ENCODE measurements at regions not wholly inside any gene's neighbourhood (a gene's known extent, or its start where the extent isn't known, plus 50 kb on each side); places are given as distances from the start of the nearest gene placed in this dataset.

DNA sequence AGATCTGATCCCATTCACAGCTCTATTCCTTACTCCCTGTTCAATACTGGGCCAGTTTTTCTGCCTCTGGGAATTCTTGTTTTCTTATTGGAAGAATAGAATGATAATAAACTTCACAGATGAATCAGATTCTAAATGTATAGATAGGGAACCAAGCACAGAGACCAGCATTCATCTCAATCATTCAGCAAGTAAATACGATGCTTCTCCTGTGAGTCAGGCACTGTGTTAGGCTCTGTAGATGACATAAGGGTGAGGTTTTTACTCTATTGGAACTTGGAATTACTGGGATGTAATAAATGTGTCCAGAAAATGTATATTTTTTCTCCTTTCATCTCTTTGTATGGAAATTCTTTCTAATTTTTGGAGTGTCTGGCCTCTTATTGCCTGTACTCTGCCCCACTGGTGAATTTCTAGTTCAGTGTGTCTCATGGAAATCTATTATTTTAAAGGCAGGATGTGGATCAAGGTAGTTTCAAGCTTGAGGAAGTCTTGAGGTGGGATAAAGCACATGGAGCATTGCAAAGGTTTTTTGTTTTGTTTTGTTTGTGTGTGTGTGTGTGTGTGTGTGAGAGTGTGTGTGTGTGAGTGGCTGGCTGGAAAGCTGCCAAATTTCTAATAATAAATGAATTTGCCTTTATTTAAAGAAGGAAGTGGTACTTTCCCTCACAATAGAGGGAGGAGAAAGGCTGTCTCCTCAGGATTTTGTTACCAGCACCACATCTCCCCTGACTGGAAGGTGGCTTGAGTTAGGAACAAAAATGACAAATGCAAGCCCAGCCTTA is 117.9 kb upstream of the HS3ST1 start:
- no peak for DNase-seq

DNA sequence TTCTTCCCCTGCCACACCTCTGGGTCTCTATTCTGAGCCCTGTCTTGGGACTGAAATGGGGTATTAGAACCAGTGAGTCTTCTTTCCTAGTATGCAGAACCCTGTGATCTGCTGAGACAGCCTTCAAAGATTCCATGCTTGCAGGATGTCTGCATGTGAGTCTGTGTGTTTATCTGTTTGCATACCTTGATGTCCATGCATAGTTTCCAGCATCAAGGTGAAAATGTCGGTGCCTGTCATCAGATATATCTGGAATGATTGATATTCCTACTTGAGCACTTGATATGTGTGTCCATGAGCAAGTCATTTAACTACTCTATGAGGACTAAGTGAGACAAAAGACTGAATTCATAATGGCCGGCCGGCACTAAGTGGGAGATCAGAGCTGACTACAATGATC is 117.0 kb upstream of the HS3ST1 start:
- DNase-seq: no peak

DNA sequence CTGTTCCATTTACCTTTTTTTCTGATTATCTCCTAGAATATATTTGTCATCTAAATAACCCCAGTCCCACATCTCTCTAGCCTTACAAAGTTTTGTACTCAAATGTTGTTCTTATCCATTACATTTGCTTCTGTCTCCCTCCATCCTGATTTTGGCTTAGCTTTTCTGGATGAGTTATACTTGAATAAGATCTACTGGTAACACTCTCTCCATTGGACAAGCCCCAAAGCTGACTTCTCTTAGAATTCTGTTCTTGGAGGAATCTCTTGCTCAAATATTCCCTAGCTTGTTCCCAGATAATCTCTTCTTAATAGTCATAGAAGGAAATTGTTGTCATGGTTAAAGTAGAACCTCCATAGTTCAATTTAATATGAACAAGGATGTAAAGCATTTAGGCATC is 115.5 kb upstream of the HS3ST1 start:
- no peak for DNase-seq

DNA sequence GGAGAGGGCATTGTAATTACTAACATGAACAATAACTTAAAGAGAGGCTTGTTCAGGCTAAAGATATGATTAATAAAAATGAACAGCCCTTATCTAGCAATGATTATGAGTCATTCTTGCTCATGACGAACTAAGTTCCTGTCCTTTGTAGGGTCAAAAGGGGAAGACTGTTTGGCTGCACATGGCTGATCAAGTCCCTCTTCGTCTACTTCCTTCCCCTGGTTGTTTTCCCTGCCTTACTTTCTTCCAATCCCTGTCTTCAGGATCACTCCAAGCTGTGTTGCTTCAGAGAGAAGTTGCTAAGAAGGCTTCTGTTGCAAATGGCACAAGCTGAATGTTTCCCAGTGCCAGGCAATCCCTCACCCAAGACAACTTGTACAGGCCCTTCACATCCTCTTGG is 115.0 kb upstream of the HS3ST1 start:
- no peak for DNase-seq

DNA sequence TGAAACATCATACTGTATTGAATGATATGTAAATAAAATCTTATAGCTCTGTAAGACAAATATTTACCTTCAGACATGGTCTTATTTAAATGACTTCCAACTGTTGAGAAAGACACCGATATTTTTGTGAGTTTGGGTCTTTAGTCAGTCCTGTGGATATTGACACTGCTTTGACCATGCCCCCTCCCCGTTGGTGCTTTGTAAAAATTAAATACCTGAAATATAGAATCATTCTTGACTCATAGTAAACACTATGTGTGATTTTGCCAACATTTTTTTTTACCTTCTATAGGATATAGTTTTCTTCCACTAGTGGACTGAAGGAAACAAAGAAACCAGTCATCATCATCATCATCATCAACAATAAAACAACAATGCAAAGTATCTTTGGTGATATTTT is 114.3 kb upstream of the HS3ST1 start:
- DNase-seq: no peak

DNA sequence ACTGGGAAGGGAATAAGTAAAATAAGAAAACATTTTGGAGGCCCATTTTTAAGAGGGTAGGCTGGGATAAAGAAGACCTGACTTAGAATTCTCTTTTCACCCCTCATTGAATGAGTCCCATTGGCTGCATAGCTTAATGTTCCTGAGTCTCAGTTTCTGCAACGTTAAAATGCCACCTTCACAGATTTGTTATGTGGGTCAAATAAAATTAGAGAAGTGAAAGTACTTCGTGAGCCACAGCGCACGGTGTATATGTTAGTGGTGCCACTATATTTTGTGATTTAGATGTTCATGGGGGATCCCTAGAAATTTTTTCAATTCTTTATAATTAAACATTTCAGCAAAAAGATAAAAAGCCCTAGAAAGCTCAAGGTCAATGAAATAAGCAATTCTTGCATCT is 109.2 kb upstream of the HS3ST1 start:
- DNase-seq: no peak

DNA sequence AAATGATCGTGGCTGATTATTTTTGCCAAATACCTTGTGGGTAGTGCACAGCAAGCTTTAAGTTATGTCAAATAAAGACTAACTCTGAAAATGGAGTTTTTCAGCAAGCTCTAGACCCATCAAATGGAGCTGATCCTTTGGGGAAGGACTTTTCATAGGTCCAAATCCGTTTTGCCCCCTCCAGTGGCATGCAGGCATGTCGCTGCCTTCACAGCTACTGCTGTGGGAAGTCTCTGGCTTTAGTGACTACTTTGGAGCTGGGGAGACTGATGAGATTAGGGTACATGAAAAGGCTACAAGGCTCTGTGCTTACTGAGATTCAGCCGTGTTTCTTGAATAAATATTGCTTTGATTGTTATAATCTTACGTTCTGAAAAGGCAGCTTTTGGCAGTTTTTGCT is 106.6 kb upstream of the HS3ST1 start:
- DNase-seq: no peak

DNA sequence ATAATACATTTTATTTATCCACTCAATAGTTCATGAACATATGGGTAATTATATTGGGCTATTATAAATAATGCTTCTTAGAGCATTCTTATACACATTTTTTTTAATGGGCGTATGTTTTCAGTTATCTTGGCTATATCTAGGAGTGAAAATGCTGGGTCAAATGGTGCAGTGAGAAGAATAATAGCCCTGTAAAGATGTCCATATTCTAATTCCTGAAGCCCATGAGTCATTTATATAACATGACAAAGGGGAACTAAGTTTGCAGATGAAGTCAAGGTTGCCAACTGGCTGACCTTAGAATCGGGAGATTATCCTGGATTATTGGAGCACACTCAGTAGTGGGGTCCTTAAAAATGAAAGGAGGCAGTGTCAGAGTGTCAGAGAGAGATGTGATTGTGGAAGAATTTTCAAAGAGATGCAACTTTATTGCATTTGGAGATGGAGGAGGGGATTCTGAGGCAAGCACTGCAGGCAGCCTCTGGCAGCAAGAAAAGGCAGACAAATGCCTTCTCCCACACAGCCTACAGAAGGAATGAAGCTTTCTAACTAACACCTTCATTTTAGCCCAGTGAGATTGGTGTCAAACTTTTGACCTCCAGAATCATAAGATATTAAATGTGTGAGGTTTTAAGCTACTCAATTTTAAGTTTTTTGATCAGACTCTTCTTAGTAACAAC is 106.1 kb upstream of the HS3ST1 start:
- DNase-seq: no peak

DNA sequence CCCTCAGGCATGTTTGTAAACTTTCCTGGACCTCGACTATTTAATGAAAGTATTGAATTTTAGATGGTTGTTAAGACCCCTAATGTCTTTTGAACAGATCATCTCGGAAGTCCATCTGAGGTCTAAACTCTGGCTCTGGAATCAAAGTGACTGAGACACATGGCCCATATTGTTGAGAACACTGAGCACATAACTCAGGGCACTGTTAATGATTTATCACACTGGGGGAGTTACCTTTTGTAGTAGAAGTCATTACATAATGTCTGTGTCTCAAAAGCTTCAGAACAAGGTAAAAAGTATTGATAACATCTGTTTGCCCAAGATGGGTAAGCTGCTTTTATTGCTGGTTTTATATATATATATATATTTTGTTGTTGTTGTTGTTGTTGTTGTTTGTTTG is 103.4 kb upstream of the HS3ST1 start:
- no peak for DNase-seq

DNA sequence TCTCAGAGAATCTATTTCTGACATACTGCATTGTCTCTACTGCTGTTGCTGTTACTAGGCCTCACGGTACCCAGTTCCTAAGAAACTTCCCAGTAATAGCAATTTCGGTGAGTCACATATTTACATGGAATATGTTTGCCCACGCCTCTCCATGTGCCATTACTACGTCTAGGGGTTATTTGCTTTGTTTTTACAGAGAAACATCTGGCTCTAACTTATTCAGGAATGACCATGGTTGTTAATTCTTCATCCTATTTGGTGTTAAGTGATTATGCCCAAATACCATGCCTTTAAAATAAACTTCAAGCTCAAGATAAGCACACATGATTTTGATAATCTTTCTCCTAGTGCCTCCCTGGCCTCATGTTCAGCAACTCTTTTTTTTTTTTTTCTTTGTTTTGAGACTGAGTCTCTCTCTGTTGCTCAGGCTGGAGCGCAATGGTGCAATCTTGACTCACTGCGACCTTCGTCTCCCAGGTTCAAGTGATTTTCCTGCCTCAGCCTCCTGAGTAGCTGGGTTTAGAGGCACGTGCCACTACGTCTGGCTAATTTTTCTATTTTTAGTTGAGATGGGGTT is 101.0 kb upstream of the HS3ST1 start:
- DNase-seq: no peak

DNA sequence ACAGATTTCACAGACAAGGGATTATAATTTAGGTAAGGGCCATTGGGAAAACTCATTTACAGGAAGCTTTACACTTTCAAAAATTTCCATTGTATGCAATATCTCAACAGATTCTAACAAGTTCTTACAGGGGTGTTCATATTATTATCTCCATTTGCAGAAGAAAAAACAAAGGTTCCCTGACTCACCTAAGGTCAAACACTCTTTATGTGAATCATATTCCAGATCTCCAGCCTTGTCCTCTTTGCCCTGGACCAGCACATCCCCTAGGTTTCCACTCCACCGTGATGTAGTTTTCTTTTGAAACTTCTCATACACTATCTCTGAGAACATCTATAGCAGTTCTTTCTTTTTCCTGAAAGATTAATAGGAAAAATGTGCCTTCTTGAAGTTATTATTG is 96.4 kb upstream of the HS3ST1 start:
- DNase-seq: no peak

DNA sequence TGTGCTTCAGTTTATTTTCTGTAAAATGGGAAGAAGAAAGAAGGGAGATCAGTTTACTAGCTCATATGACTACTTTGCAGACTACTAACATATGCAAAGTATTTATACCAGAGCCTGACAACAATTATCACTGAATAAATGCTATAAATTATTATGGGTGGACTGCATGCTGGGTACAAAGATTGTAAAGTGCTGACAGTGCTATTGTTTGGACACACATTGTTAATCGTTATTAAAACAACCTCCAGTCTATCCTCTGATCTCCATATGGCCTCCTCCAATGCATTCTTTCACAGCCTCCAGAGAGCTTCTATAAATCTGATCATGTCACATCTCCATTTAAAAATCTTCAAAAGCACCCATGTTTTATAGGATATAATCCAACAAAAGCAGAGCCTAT is 90.1 kb upstream of the HS3ST1 start:
- no peak for DNase-seq

DNA sequence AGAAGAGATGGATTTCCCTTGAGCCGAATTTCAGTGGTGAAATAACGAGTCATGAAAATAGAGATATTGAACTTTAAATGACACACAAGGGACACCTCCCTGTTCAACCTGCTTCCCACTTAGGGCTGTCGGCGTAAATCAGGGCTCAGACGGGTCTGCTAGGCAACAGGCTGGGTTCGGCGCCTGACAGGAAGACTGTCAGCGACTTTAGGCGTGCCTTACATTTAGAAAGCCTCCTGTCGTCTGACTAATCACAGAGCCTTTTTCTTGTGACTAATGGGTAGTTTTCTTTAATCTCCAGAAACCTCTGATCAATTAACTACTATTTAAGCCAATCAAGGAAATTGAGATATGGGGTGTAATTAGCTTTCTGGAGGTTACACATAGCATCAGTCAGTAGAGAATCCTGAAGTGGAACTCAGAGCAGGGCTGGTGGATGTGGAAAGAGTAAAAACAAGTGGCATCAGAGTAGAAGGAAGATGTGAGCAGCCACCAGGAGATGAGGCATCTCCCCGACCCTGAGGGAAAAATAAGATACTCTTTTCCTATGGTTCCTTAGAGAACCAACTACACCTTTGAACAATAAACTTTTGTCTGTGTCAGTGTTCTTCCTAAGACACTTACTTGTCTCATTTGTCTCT is 86.2 kb upstream of the HS3ST1 start:
- DNase-seq: no peak

DNA sequence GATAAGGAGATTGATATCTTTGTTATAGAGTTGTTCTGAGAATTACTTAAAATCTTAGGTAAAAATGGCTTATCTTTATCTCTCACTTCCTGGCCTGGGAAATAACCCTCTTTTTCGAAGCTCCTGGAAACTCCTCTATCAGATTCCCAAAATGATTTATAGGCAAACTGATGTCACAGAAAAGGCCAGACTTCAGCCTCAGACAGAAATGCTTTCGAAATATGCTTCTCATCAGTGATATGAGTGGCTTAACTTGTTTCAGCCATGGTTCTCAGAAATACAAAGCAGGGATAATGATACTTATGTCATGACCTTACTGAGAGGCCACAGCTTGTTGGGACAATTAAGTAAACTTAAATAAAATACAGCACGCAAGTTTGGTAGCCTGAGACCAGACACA is 85.3 kb upstream of the HS3ST1 start:
- DNase-seq: no peak

DNA sequence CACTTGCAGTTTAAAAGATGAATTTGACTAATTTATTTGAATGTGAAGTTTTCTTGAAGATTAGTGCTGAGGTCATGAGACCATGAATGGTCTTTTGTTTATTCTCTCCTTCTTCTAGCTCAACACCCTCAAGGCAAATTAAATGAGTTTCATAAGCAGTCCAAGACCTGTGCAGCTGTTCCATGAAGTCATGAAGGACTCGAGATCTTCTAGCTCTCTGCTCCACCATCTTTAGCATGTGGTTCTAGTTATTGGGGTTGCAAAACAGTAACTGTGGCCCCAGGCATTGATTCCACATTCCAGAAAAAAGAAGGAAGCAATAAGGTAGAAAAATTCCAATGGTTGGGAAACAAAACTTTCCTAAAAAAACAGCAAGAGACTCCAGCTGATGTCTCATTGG is 84.2 kb upstream of the HS3ST1 start:
- DNase-seq: no peak

DNA sequence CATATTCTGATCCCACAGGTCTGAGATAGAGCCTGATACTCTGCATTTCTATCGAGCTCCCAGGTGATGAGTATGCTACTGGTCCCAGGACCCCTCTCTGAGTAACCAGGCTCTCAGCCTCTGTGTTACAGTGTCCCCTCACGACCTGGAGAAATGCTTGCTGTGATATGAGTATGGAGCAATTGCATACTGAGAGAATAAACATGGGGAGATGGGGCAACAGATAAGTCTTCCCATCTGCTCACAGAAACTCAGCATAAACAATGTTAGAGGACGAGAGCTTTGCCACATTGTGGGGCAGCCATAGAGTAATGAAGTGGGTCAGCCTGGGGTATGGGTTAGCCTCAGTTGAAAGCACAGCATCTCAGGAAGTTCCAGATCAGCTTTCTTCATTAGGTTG is 82.6 kb upstream of the HS3ST1 start:
- DNase-seq: no peak

DNA sequence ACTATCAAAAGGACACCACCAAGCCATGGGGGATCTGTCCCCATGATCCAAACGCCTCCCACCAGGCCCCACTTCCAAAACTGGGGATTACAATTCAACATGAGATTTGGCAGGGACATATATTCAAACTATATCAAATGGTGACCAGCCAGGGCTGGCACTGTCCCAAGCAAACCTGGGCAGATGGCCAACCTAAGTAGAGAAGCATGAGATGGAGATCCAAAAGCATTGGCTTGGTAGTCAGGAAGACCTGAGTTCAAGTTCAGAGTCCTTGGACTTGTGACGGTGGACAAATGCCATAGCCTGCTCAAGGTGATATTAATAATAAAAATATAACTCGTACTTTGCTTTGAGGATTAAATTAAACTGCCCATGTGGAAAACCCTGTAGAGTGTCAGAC is 79.2 kb upstream of the HS3ST1 start:
- DNase-seq: no peak

DNA sequence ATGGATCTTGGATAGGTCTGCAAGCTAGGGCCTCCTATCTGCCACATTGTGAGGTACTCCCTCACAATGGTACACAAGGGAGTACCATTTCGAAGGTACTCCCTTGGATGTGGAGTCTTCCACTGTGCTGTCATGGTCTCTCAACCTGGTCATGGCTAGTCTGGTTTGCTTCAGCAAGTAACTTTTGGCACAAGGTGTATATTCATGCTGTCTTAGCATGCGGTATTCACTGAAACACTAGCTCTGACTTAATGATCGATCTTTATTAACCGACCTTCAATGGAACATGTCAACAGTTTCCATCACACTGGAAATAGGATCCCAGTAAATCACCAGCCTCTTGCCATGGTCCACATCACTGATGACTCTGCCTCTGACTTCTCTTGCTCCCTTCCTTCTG is 77.5 kb upstream of the HS3ST1 start:
- no peak for DNase-seq

DNA sequence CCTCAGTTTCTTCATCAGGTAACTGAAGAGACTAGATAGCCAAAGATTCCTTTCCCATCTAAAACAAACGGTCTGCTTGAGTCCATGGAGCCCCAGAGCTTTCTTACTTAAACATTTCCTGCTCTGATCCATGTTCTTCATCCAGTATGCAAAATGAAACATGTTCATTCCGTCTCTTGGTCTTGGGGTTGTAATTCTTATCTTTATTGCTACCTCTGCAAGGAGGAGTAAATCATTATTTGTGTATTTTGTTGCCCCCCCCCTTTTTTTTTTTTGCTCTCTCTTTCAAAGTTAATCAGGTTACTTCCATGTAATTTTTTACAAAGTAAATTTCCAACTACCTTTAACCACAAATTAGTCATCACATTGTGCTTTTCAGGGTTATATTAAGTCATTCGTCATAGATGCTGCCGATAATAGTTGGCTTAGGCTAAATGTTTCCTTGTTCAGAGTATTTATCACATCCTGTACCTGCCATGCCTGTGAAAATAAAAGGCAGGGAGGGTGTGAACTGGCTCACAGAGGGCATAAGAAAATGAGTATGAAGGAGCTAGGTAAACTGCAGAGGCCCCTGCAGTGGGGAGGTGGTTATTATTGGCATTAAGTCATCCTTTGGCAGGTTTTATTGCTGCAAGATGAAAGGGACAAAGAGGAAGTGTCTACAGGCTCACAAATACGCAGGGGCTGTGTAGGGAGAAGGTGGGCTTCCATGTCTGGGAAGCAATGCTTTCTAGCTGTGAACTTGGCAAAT is 76.7 kb upstream of the HS3ST1 start:
- DNase-seq: no peak

DNA sequence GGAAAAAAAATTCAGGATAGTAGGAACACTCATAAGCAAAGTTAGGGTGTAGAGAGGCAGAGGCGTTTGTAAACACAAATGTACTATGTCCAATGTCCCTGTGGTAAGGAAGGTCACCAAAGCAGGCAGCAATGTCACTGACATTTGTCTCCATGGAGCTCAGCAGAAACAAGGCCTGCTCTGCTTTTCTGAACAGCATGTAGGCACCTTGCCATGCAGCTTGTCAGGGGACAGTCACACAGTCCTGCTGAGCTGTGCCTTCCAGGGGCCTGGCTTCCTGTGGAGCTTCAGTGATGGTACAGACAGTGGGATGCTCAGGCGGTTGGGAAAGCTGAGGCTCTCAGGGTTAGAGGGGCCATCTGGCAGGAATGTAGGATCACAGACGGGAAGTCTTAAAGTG is 74.5 kb upstream of the HS3ST1 start:
- no peak for DNase-seq

DNA sequence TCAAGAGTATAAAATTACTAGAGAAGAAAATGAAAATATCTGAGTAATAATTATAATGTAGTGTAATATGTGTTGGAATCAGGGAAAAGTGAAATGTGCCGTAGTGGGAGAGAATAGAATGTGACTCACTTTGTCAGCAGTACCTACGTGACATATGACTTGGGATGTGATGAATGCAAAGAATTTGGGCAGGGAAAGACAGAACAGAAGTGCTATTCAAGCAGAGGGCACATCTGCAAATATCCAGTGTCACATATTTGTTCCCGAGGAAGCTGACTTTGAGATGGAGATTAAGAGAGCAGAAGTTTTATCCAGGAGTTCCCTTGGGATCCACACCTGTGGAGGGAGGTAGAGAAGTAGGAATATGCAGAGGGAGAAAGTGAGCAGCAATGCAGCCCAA is 69.3 kb upstream of the HS3ST1 start:
- DNase-seq: no peak

DNA sequence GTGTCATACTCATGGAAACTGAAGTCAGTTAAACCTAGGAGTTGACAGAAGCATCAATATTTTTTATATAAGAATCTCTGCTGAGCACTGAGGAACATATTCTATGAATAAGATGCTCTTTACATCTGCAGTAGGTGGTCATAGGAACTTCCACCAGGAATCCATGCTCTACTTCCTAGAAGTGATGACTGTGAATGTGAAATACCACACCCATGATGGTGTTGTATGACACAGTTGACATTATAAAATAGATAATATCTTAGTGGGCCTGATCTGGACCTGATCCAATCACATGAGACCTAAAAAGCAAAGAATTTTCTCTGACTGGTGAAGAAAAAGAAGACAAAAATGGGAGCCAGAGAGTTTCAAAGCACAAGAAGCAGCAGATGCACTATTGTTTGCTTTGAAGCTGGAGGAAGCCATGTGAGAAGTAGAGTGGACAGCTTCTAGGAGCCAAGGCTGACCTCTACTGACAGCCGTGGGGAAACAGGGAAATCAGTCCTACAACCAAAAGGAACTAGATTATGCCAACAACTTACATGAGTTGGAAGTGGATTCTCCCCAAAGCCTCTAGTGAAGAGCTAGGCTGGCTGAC is 68.6 kb upstream of the HS3ST1 start:
- DNase-seq: no peak

DNA sequence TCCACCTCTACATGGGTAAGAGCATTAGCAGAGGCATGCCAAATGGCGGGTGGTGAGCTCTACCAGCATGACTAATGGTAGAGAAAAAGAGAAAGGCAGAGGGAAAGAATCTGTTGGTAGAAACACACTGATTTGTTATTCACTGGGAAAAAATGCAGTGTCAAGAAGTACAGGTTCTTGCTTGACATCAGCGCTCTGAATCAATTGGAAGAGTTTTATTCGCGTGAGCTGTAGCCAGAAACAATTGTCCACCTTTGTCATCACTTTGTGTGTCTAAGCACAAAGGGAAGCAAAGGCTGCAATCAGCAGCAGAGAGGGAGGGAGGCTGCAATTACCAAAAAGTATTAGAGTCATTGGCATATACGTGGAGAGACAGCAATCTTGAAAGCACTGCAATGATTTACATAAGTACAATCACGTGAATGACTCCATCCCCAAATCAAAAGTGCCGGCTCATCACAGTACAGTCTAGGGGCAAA is 67.7 kb upstream of the HS3ST1 start:
- no peak for DNase-seq

Data from NCI-H1105 treated with DMSO at 0.1 percent for 48 hours (cell line).